ENCODE measurements at regions not wholly inside any gene's neighbourhood (a gene's known extent, or its start where the extent isn't known, plus 50 kb on each side); places are given as distances from the start of the nearest gene placed in this dataset.

DNA sequence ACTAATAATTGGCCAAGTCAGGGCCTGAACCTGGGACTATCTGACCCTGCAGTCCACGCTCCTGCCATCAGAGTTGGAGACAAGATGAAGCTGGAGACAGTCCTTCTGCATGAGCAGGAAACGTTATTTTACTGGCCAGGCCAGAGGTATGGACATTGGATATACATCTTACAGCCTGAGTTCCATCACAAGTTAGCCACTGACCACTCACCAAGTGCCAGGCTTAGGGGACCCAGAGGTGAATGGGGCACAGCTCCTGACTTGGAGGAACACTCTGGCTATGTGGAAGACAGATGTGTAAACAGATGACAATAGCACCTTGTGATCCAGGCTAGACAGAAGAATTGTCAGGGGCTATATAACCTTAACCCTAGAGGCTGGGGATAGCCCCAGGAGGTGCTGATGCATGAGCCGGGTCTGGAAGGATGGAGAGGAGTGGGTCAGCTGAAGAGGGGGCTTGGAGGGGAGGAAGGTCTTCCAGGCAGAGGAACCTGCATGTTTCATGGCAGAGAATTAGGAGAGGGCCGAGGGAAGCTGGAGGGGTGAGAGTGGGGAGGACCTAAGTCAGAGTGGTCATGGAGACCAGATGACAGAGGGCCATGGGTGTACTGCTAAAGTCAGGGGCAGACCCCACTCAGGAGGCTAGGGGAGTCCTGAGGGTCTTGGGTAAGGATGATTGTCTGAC, 52.5 kb upstream of the DMRTB1 start:
- TF ChIP-seq, protein P1, sequence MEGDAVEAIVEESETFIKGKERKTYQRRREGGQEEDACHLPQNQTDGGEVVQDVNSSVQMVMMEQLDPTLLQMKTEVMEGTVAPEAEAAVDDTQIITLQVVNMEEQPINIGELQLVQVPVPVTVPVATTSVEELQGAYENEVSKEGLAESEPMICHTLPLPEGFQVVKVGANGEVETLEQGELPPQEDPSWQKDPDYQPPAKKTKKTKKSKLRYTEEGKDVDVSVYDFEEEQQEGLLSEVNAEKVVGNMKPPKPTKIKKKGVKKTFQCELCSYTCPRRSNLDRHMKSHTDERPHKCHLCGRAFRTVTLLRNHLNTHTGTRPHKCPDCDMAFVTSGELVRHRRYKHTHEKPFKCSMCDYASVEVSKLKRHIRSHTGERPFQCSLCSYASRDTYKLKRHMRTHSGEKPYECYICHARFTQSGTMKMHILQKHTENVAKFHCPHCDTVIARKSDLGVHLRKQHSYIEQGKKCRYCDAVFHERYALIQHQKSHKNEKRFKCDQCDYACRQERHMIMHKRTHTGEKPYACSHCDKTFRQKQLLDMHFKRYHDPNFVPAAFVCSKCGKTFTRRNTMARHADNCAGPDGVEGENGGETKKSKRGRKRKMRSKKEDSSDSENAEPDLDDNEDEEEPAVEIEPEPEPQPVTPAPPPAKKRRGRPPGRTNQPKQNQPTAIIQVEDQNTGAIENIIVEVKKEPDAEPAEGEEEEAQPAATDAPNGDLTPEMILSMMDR (conservative IDR thresholded peaks at IDR 0.05; ENCODE audit: low read depth, low read length), result no peak
- no peak for DNase-seq (ENCODE audit: low read depth)
- H3K4me3 ChIP-seq (ENCODE audit: low read depth, low read length), result no peak overlapping the region

DNA sequence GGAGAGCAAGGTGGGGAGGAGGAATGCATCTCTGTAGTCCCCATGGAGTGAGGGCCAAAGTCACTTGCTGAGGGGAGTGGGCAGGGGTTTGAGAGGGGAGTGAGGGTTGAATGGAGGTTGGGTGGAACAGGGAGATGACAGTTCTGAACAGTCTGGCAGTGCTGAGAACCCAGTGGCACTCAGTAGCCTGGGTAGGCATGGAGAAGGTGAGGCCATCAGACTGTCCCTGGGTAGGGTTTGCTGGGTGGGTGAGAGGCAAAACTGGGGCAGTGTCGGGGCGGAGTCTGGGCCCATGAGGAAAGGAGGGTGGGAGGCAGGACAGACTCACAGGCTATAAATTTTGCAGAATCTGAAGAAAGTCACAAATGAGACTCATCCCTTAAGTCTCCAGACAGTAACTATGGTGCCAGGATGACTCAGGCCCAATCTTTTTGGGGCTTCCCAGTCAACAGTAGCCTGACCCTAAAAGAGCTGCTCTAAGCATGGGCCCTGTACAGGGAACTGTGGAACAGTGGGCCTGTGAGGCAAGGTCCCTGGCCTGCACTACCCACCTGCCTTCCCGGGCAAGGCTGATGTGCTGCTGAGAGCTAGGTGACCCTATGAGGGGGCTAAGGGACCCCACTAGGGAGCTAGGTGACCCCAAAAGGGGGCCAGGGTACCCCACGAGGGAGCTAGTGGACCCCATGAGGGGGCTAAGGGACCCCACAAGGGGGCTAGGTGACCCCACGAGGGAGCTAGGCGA, 51.0 kb upstream of the DMRTB1 start:
- no peak for DNase-seq (ENCODE audit: low read depth)
- no peak overlapping the region for H3K4me3 ChIP-seq (ENCODE audit: low read depth, low read length)
- TF ChIP-seq, protein P1 (conservative IDR thresholded peaks at IDR 0.05; ENCODE audit: low read depth, low read length), result no peak

DNA sequence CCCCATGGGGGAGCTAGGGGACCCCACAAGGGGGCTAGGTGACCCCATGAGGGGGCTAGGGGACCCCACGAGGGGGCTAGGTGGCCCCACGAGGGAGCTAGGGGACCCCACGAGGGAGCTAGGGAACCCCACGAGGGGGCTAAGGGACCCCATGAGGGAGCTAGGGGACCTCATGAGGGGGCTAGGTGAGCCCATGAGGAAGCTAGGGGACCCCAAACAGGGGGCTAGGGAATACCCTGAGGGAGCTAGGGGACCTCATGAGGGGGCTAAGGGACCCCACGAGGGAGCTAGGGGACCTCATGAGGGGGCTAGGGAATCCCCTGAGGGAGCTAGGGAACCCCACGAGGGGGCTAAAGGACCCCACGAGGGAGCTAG, 50.5 kb upstream of the DMRTB1 start:
- TF ChIP-seq, protein P1 (conservative IDR thresholded peaks at IDR 0.05; ENCODE audit: low read depth, low read length), result no peak
- H3K4me3 ChIP-seq (ENCODE audit: low read depth, low read length), result no peak overlapping the region
- DNase-seq (ENCODE audit: low read depth), result no peak

DNA sequence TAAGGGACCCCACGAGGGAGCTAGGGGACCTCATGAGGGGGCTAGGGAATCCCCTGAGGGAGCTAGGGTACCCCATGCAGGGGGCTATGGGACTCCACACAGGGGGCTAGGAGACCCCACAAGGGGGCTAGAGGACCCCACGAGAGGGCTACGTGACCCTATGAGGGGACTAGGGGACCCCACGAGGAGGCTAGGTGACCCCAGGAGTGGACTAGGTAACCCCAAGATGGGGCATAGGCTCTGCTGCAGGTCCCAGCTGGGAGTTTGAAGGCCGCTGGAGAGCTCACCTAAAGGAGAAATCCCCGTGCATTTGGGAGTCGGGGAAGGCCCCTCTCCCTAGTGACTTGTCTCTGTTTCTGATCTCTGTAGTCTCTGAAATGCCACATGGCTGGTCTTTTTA, 50.0 kb upstream of the DMRTB1 start:
- TF ChIP-seq, protein P1 (conservative IDR thresholded peaks at IDR 0.05; ENCODE audit: low read depth, low read length), result no peak
- no peak overlapping the region for H3K4me3 ChIP-seq (ENCODE audit: low read depth, low read length)

More for the DNA sequence above, 50.0 kb upstream of the DMRTB1 start:
- DNase-seq (ENCODE audit: low read depth), result no peak
